K562 (cell line): ENCODE measurements at regions not wholly inside any gene's neighbourhood (a gene's known extent, or its start where the extent isn't known, plus 50 kb on each side); places are given as distances from the start of the nearest gene placed in this dataset.

Experiments
- ATAC-seq: fragments of 200-7000 bp; cut with Tn5 transposase; 3 replicates; pipeline ENCODE4 v1.9.1; 2020; ENCODE audit warnings: moderate library complexity
- BruUV-seq: library from RNA; stranded (reverse); fragments of 400-500 nt; replicated peaks from 2 replicates; lab custom pipeline; 2021; lab: Mats Ljungman, UMichigan
- CTCF ChIA-PET: fragments of 300-600 bp; formaldehyde crosslinking; extraction: SDS; loops from one replicate; lab custom pipeline; 2021; ENCODE audit warnings: low intra/inter-chr PET ratio; lab: Yijun Ruan, JAX
- POLR2A ChIA-PET: fragments of 300-600, 350-650 bp; sonication (Branson Sonifier 250); formaldehyde crosslinking; extraction: SDS; loops from one replicate; lab custom pipeline; 2021; ENCODE audit warnings: antibody characterized with exemption, inconsistent platforms; lab: Yijun Ruan, JAX
- DNase-seq, 4 experiments: peaks; one replicate each; pipeline versions ENCODE4 v3.0.0 to v3.0.0-alpha.2; 2011 to 2018; ENCODE audit warnings: low spot score in 3 of 4, mixed read lengths in 3 of 4; ENCODE audit errors: extremely low read depth in 1 of 4
- FAIRE-seq: peaks from 2 replicates; lab custom pipeline; 2011; peaks lifted over from hg19 to GRCh38; lab: Jason Lieb, UNC
- H2AFZ ChIP-seq: 2 replicates; pipeline ENCODE4 v1.6.0; 2011; ENCODE audit warnings: low read depth, low read length, control low read depth, inconsistent platforms
- H3K27ac ChIP-seq: fragments of 200-600 bp; 3 replicates; pipeline ENCODE4 v1.8.0; 2011; ENCODE audit warnings: low read depth, mild to moderate bottlenecking, control low read depth, inconsistent platforms, low read length, moderate library complexity, mixed read lengths; ENCODE audit errors: extremely low read depth
- H3K27me3 ChIP-seq, 2 experiments: fragments of 300-600 bp in 1 of 2; 2 replicates in 1 of 2; 3 replicates in 1 of 2; pipeline versions ENCODE4 v1.6.0 to v1.8.0; 2011; ENCODE audit warnings: inconsistent platforms in 2 of 2, low read length in 2 of 2, mild to moderate bottlenecking in 1 of 2, mixed read lengths in 1 of 2, moderate library complexity in 1 of 2; ENCODE audit not compliant: control insufficient read depth in 2 of 2, insufficient read depth in 2 of 2
- H3K36me3 ChIP-seq: fragments of 300-600 bp; 3 replicates; pipeline ENCODE4 v1.8.0; 2011; ENCODE audit warnings: mild to moderate bottlenecking, low read length, inconsistent platforms; ENCODE audit not compliant: control insufficient read depth, insufficient read depth
- H3K4me1 ChIP-seq, 2 experiments: fragments of 200-600 bp in 1 of 2; replicated peaks in 1 of 2; 2 replicates in 1 of 2; 3 replicates in 1 of 2; pipeline versions ENCODE4 v1.5.1 to v1.8.0; 2011; ENCODE audit warnings: inconsistent platforms in 2 of 2, low read length in 2 of 2, mild to moderate bottlenecking in 1 of 2, mixed read lengths in 1 of 2, moderate library complexity in 1 of 2; ENCODE audit not compliant: control insufficient read depth in 2 of 2, insufficient read depth in 2 of 2
- H3K4me2 ChIP-seq: 2 replicates; pipeline ENCODE4 v1.6.1; 2011; ENCODE audit warnings: low read length, control low read depth, inconsistent platforms, mixed read lengths; ENCODE audit not compliant: insufficient read depth
- H3K4me3 ChIP-seq: fragments of 200-600 bp; sonication (generic), shearing (Covaris generic); 2 replicates; pipeline ENCODE4 v1.5.1; 2016; ENCODE audit warnings: control low read depth, inconsistent platforms
- H3K79me2 ChIP-seq: fragments of 200-600 bp; 3 replicates; pipeline ENCODE4 v1.8.0; 2011; ENCODE audit warnings: low read length, inconsistent platforms; ENCODE audit not compliant: control insufficient read depth, insufficient read depth
- H3K9ac ChIP-seq, 2 experiments: 2 replicates each; pipeline versions ENCODE4 v1.6.0 to v1.6.1; 2011; ENCODE audit warnings: low read depth in 2 of 2, low read length in 2 of 2, control low read depth in 1 of 2, inconsistent platforms in 1 of 2, mild to moderate bottlenecking in 1 of 2, mixed read lengths in 1 of 2; ENCODE audit not compliant: insufficient read depth in 1 of 2
- H3K9me1 ChIP-seq: one replicate; pipeline ENCODE4 v1.6.0; 2011; ENCODE audit warnings: inconsistent platforms, mild to moderate bottlenecking, low read length, moderate library complexity; ENCODE audit not compliant: control insufficient read depth, insufficient read depth
- H3K9me3 ChIP-seq: replicated peaks from 2 replicates; pipeline ENCODE4 v1.5.1; 2011; ENCODE audit warnings: low read depth, low read length, inconsistent platforms; ENCODE audit not compliant: control insufficient read depth, insufficient read depth
- H4K20me1 ChIP-seq: replicated peaks from 2 replicates; pipeline ENCODE4 v1.6.1; 2011; ENCODE audit warnings: low read length, inconsistent platforms, mixed read lengths; ENCODE audit not compliant: control insufficient read depth, insufficient read depth
- ATF1 ChIP-seq, 2 experiments: fragments of 450-650 bp in 1 of 2; IDR thresholded peaks; 2 replicates each; pipeline ENCODE4 v1.6.1; 2016; ENCODE audit warnings: missing compliant biosample characterization in 1 of 2, missing genetic modification characterization in 1 of 2
- CREB1 ChIP-seq, 2 experiments: sonication (generic) in 1 of 2; formaldehyde crosslinking in 1 of 2; IDR thresholded peaks; 2 replicates each; pipeline versions ENCODE4 v1.6.1 to v1.8.0; 2012 to 2022; ENCODE audit warnings: inconsistent platforms in 1 of 2, mild to moderate bottlenecking in 1 of 2, missing genetic modification reagents in 1 of 2, moderate library complexity in 1 of 2
- CUX1 ChIP-seq: fragments of 200-800 bp; sonication (Bioruptor generic); IDR thresholded peaks from 2 replicates; pipeline ENCODE4 v1.6.1; 2016; ENCODE audit warnings: missing genetic modification characterization, missing compliant biosample characterization
- FOXA1 ChIP-seq: fragments of 450-650 bp; IDR thresholded peaks from 2 replicates; pipeline ENCODE4 v1.6.1; 2016; ENCODE audit warnings: mild to moderate bottlenecking, borderline replicate concordance
- HNRNPUL1 ChIP-seq: fragments of 200-400 bp; formaldehyde crosslinking; IDR thresholded peaks from 2 replicates; pipeline ENCODE4 v1.6.1; 2017; ENCODE audit warnings: low read length
- MIER1 ChIP-seq: fragments of 450-650 bp; IDR thresholded peaks from 2 replicates; pipeline ENCODE4 v1.6.1; 2016; ENCODE audit warnings: antibody characterized with exemption, mild to moderate bottlenecking, low read depth
- NEUROD1 ChIP-seq: fragments of 150-350 bp; IDR thresholded peaks from 2 replicates; pipeline ENCODE4 v1.6.1; 2014; ENCODE audit warnings: borderline replicate concordance, low read length, low read depth; ENCODE audit not compliant: partially characterized antibody
- PHTF2 ChIP-seq: fragments of 250-450 bp; sonication (Bioruptor Pico); IDR thresholded peaks from 2 replicates; pipeline ENCODE4 v1.5.0; 2021; ENCODE audit warnings: mild to moderate bottlenecking
- POLR2B ChIP-seq: fragments of 450-650 bp; IDR thresholded peaks from 2 replicates; pipeline ENCODE4 v1.6.1; 2018; ENCODE audit warnings: low read depth; ENCODE audit not compliant: partially characterized antibody
- PURB ChIP-seq: sonication (generic); formaldehyde crosslinking; IDR thresholded peaks from 2 replicates; pipeline ENCODE4 v1.9.0; 2021; ENCODE audit warnings: low read depth, mild to moderate bottlenecking, missing genetic modification reagents
- THRA ChIP-seq: fragments of 450-650 bp; IDR thresholded peaks from 2 replicates; pipeline ENCODE4 v1.6.1; 2017; ENCODE audit warnings: mild to moderate bottlenecking, moderate library complexity
- ZNF398 ChIP-seq: fragments of 250-450 bp; sonication (Bioruptor Pico); IDR thresholded peaks from 2 replicates; pipeline ENCODE4 v1.8.0; 2021; ENCODE audit warnings: moderate library complexity, mild to moderate bottlenecking, inconsistent platforms
- ZNF639 ChIP-seq, 2 experiments: fragments of 200-800 bp in 1 of 2; sonication (Bioruptor generic) in 1 of 2; sonication (generic) in 1 of 2; formaldehyde crosslinking in 1 of 2; IDR thresholded peaks in 1 of 2; conservative IDR thresholded peaks in 1 of 2; 2 replicates each; pipeline versions ENCODE4 v1.5.0 to v1.6.1; 2016 to 2020; ENCODE audit warnings: missing compliant biosample characterization in 1 of 2, missing genetic modification characterization in 1 of 2, missing genetic modification reagents in 1 of 2
- in situ Hi-C: fragments of 300-500 bp; cut with MboI; formaldehyde crosslinking; loops from 4 replicates; pipeline ENCODE4 v1.15.0; 2018; ENCODE audit warnings: inconsistent platforms, mixed read lengths
- intact Hi-C: fragments of 100-400 bp; cut with micrococcal nuclease; formaldehyde crosslinking; loops from 2 replicates; pipeline ENCODE4 v1.14.2; 2022

- in situ Hi-C loops = no loop called here
- Histone ChIP-seq H3K4me3 (no peak overlapping the region), H3K27me3 (no peaks in the 10 kb centered on the region), H3K4me1 (no peaks in the 10 kb centered on the region), H3K4me2 (no peak overlapping the region), H3K79me2 (no peaks in the 10 kb centered on the region), H3K9me3 (no peaks in the 10 kb centered on the region), H4K20me1 (no peaks in the 10 kb centered on the region), H2AFZ (no peak overlapping the region), H3K27ac (no peak overlapping the region), H3K9me1 (no peaks in the 10 kb centered on the region), H3K36me3 (no peaks in the 10 kb centered on the region), H3K9ac (no peak overlapping the region)
- no peak for FAIRE-seq
- POLR2A ChIA-PET = no interaction called here
- intact Hi-C loops = no loop called here
- CTCF ChIA-PET = interaction anchor here (0.9 kb wide), 1 partner anchor 25 kb away, joined by 3 read pairs; no protein-coding TSS in a partner anchor
- BruUV-seq = no TSS peak
- no peak for ATAC-seq
- no peak for DNase-seq
- TF ChIP-seq ZNF639 (CRISPR knock-in tag; conservative IDR thresholded peaks at IDR 0.05 in 1 of 2, IDR thresholded peaks at IDR 0.05 in 1 of 2) (no peak), CREB1 (IDR thresholded peaks at IDR 0.05) (no peak), CREB1 (CRISPR knock-in tag; IDR thresholded peaks at IDR 0.05) (no peak), MIER1 (no peak), PURB (CRISPR knock-in tag) (no peak), CUX1 (CRISPR knock-in tag) (no peak), THRA (no peak), NEUROD1 (no peak), ZNF398 (CRISPR knock-in tag) (no peak), FOXA1 (no peak), PHTF2 (no peak), ATF1 (CRISPR knock-in tag; IDR thresholded peaks at IDR 0.05) (no peak), ATF1 (tag; IDR thresholded peaks at IDR 0.05) (no peak), HNRNPUL1 (no peak), POLR2B (no peak)
Measured at GRCh38 chr16:80300876-80301275, 239.9 kb upstream of the DYNLRB2 start.
